ENCODE measurements at regions not wholly inside any gene's neighbourhood (a gene's known extent, or its start where the extent isn't known, plus 50 kb on each side); places are given as distances from the start of the nearest gene placed in this dataset.

GRCh38 chr3:94305835-94306611 is 243.2 kb downstream of the NSUN3 start:
- no peaks in the 10 kb centered on the region for H3K36me3 ChIP-seq (replicated peaks; ENCODE audit: low read depth, low read length)
- H3K27ac ChIP-seq (ENCODE audit: low read length) = no peak overlapping the region
- H2AFZ ChIP-seq (ENCODE audit: low read depth, low read length) = no peak overlapping the region
- H3K4me3 ChIP-seq (ENCODE audit: low read length) = no peak overlapping the region
- no peaks in the 10 kb centered on the region for H3K27me3 ChIP-seq (ENCODE audit: low read depth, low read length)
- H3K9ac ChIP-seq (ENCODE audit: low read length) = no peak overlapping the region
- H3K9me3 ChIP-seq (ENCODE audit: insufficient read depth, low read length) = no peaks in the 10 kb centered on the region
- no peaks in the 10 kb centered on the region for H4K20me1 ChIP-seq (ENCODE audit: insufficient read depth, low read length)
- no peaks in the 10 kb centered on the region for H3K4me1 ChIP-seq (ENCODE audit: low read length)
- H3K79me2 ChIP-seq (ENCODE audit: low read length) = no peaks in the 10 kb centered on the region
- no peak overlapping the region for H3K4me2 ChIP-seq (ENCODE audit: low read length)
- TF ChIP-seq CTCF (IDR thresholded peaks at IDR 0.05; ENCODE audit: low read depth, low read length) (no peak), EZH2phosphoT487 (IDR thresholded peaks at IDR 0.05; ENCODE audit: low read depth) (no peak)

GRCh38 chr3:94307588-94307987 is 244.7 kb downstream of the NSUN3 start:
- no peak overlapping the region for H3K27ac ChIP-seq (ENCODE audit: low read length)
- no peak overlapping the region for H3K9ac ChIP-seq (ENCODE audit: low read length)
- no peaks in the 10 kb centered on the region for H3K27me3 ChIP-seq (ENCODE audit: low read depth, low read length)
- TF ChIP-seq CTCF (IDR thresholded peaks at IDR 0.05; ENCODE audit: low read depth, low read length) = no peak
- TF ChIP-seq EZH2phosphoT487 (IDR thresholded peaks at IDR 0.05; ENCODE audit: low read depth) = no peak
- no peaks in the 10 kb centered on the region for H3K9me3 ChIP-seq (ENCODE audit: insufficient read depth, low read length)
- no peaks in the 10 kb centered on the region for H3K4me1 ChIP-seq (ENCODE audit: low read length)
- H3K36me3 ChIP-seq (replicated peaks; ENCODE audit: low read depth, low read length) = no peaks in the 10 kb centered on the region
- H2AFZ ChIP-seq (ENCODE audit: low read depth, low read length) = no peak overlapping the region
- no peaks in the 10 kb centered on the region for H3K79me2 ChIP-seq (ENCODE audit: low read length)
- no peak overlapping the region for H3K4me3 ChIP-seq (ENCODE audit: low read length)
- H3K4me2 ChIP-seq (ENCODE audit: low read length) = no peak overlapping the region
- H4K20me1 ChIP-seq (ENCODE audit: insufficient read depth, low read length) = no peaks in the 10 kb centered on the region

- Histone ChIP-seq H4K20me1 (ENCODE audit: insufficient read depth, low read length) (no peaks in the 10 kb centered on the region), H3K27ac (ENCODE audit: low read length) (no peak overlapping the region), H3K27me3 (ENCODE audit: low read depth, low read length) (no peaks in the 10 kb centered on the region), H2AFZ (ENCODE audit: low read depth, low read length) (no peak overlapping the region), H3K9ac (ENCODE audit: low read length) (no peak overlapping the region), H3K4me3 (ENCODE audit: low read length) (no peak overlapping the region), H3K36me3 (replicated peaks; ENCODE audit: low read depth, low read length) (no peaks in the 10 kb centered on the region), H3K9me3 (ENCODE audit: insufficient read depth, low read length) (no peaks in the 10 kb centered on the region), H3K79me2 (ENCODE audit: low read length) (no peaks in the 10 kb centered on the region), H3K4me2 (ENCODE audit: low read length) (no peak overlapping the region), H3K4me1 (ENCODE audit: low read length) (no peaks in the 10 kb centered on the region)
- no peak for TF ChIP-seq CTCF (IDR thresholded peaks at IDR 0.05; ENCODE audit: low read depth, low read length)
These were observed 245.9 kb downstream of the NSUN3 start for GRCh38 chr3:94308767-94309166.

GRCh38 chr3:94310341-94311135 is 247.7 kb downstream of the NSUN3 start:
- Histone ChIP-seq H3K9ac (ENCODE audit: low read length) (no peak overlapping the region), H3K79me2 (ENCODE audit: low read length) (no peaks in the 10 kb centered on the region), H2AFZ (ENCODE audit: low read depth, low read length) (no peak overlapping the region), H3K9me3 (ENCODE audit: insufficient read depth, low read length) (no peaks in the 10 kb centered on the region), H3K4me2 (ENCODE audit: low read length) (no peak overlapping the region), H3K27me3 (ENCODE audit: low read depth, low read length) (no peaks in the 10 kb centered on the region), H3K4me3 (ENCODE audit: low read length) (no peak overlapping the region), H3K27ac (ENCODE audit: low read length) (no peak overlapping the region), H4K20me1 (ENCODE audit: insufficient read depth, low read length) (no peaks in the 10 kb centered on the region), H3K4me1 (ENCODE audit: low read length) (no peaks in the 10 kb centered on the region), H3K36me3 (replicated peaks; ENCODE audit: low read depth, low read length) (no peaks in the 10 kb centered on the region)
- TF ChIP-seq EZH2phosphoT487 (IDR thresholded peaks at IDR 0.05; ENCODE audit: low read depth) (no peak), CTCF (IDR thresholded peaks at IDR 0.05; ENCODE audit: low read depth, low read length) (no peak)
